SK-N-SH (cell line): ENCODE measurements at regions not wholly inside any gene's neighbourhood (a gene's known extent, or its start where the extent isn't known, plus 50 kb on each side); places are given as distances from the start of the nearest gene placed in this dataset.

ENCODE experiments used
- CTCF ChIA-PET: fragments of 300-600, 350-600 bp; formaldehyde crosslinking; extraction: SDS; loops from one replicate; lab custom pipeline; 2021; lab: Yijun Ruan, JAX
- POLR2A ChIA-PET: fragments of 350-600 bp; sonication (Branson Sonifier 250); formaldehyde crosslinking; extraction: SDS; loops from one replicate; lab custom pipeline; 2020; ENCODE audit warnings: antibody characterized with exemption, inconsistent platforms; lab: Yijun Ruan, JAX
- DNase-seq: peaks from one replicate; pipeline ENCODE4 v3.0.0; 2012
- H2AFZ ChIP-seq: fragments of 200-600 bp; sonication (generic); 2 replicates; pipeline ENCODE4 v1.8.1; 2016; ENCODE audit warnings: antibody characterized with exemption, mild to moderate bottlenecking, low read depth
- H3F3A ChIP-seq: fragments of 200-600 bp; sonication (generic); replicated peaks from 2 replicates; pipeline ENCODE3; 2016; ENCODE audit warnings: antibody characterized with exemption, mild to moderate bottlenecking; ENCODE audit not compliant: insufficient read depth
- H3K27ac ChIP-seq, 2 experiments: fragments of 200-500 bp in 1 of 2; fragments of 200-600 bp in 1 of 2; sonication (Bioruptor generic) in 1 of 2; sonication (generic), shearing (Covaris generic) in 1 of 2; 2 replicates each; pipeline versions ENCODE4 v1.5.1 to v1.6.1; 2014 to 2016; ENCODE audit warnings: low read depth in 2 of 2, inconsistent platforms in 1 of 2, low read length in 1 of 2, mild to moderate bottlenecking in 1 of 2, mixed read lengths in 1 of 2
- H3K27me3 ChIP-seq: fragments of 200-600 bp; sonication (generic), shearing (Covaris generic); 2 replicates; pipeline ENCODE4 v1.6.1; 2016; ENCODE audit warnings: mixed run types; ENCODE audit not compliant: insufficient read depth
- H3K36me3 ChIP-seq, 2 experiments: fragments of 200-500 bp in 1 of 2; fragments of 200-600 bp in 1 of 2; sonication (Bioruptor generic) in 1 of 2; sonication (generic) in 1 of 2; replicated peaks in 1 of 2; 2 replicates each; pipeline versions ENCODE3 to v1.5.1; 2014 to 2016; ENCODE audit warnings: low read length in 1 of 2, mild to moderate bottlenecking in 1 of 2; ENCODE audit not compliant: insufficient read depth in 2 of 2, control insufficient read depth in 1 of 2
- H3K4me1 ChIP-seq, 2 experiments: fragments of 200-500 bp in 1 of 2; fragments of 200-600 bp in 1 of 2; sonication (Bioruptor generic) in 1 of 2; sonication (generic), shearing (Covaris generic) in 1 of 2; 2 replicates each; pipeline versions ENCODE4 v1.5.1 to v1.6.1; 2014 to 2016; ENCODE audit warnings: low read depth in 1 of 2, low read length in 1 of 2, mixed run types in 1 of 2; ENCODE audit not compliant: insufficient read depth in 2 of 2, control insufficient read depth in 1 of 2
- H3K4me2 ChIP-seq: fragments of 200-600 bp; sonication (generic), shearing (Covaris generic); 2 replicates; pipeline ENCODE4 v1.6.1; 2017; ENCODE audit warnings: mixed run types
- H3K4me3 ChIP-seq, 2 experiments: fragments of 200-500 bp in 1 of 2; fragments of 200-600 bp in 1 of 2; sonication (Bioruptor generic) in 1 of 2; sonication (generic), shearing (Covaris generic) in 1 of 2; 2 replicates each; pipeline versions ENCODE4 v1.5.1 to v1.8.1; 2014 to 2016; ENCODE audit warnings: low read depth in 2 of 2, inconsistent platforms in 1 of 2, low read length in 1 of 2, mild to moderate bottlenecking in 1 of 2, mixed read lengths in 1 of 2, moderate library complexity in 1 of 2
- H3K79me2 ChIP-seq: fragments of 200-600 bp; sonication (generic); 2 replicates; pipeline ENCODE4 v1.8.1; 2017; ENCODE audit warnings: mild to moderate bottlenecking; ENCODE audit not compliant: insufficient read depth
- H3K9ac ChIP-seq: fragments of 200-600 bp; sonication (generic); 2 replicates; pipeline ENCODE4 v1.6.1; 2017; ENCODE audit warnings: mixed run types
- H3K9me2 ChIP-seq: fragments of 200-600 bp; sonication (generic); 2 replicates; pipeline ENCODE4 v1.6.1; 2017; ENCODE audit warnings: mixed run types
- H3K9me3 ChIP-seq: fragments of 200-600 bp; sonication (generic); 2 replicates; pipeline ENCODE4 v1.6.1; 2017; ENCODE audit warnings: mixed run types, mild to moderate bottlenecking, moderate library complexity
- H4K20me1 ChIP-seq: fragments of 200-600 bp; sonication (generic); 2 replicates; pipeline ENCODE4 v1.6.1; 2017; ENCODE audit warnings: mild to moderate bottlenecking, mixed run types; ENCODE audit not compliant: insufficient read depth
- CHD2 ChIP-seq: fragments of 150-350 bp; IDR thresholded peaks from 2 replicates; pipeline ENCODE4 v1.6.1; 2018; ENCODE audit warnings: low read length; ENCODE audit not compliant: partially characterized antibody
- ELF1 ChIP-seq: IDR thresholded peaks from 2 replicates; pipeline ENCODE4 v1.4.0; 2012
- EZH2phosphoT487 ChIP-seq: fragments of 200-600 bp; sonication (generic); IDR thresholded peaks from 2 replicates; pipeline ENCODE4 v1.6.1; 2017; ENCODE audit warnings: low read depth, mixed run types, mild to moderate bottlenecking, antibody characterized with exemption, moderate library complexity, borderline replicate concordance
- FOSL2 ChIP-seq: IDR thresholded peaks from 2 replicates; pipeline ENCODE4 v1.4.0; 2012; ENCODE audit warnings: low read depth, mild to moderate bottlenecking, moderate library complexity, borderline replicate concordance
- FOXJ3 ChIP-seq: sonication (generic); formaldehyde crosslinking; IDR thresholded peaks from 2 replicates; pipeline ENCODE4 v1.5.1; 2020; ENCODE audit warnings: mild to moderate bottlenecking, missing genetic modification reagents
- GATA2 ChIP-seq: sonication (generic); formaldehyde crosslinking; IDR thresholded peaks from 2 replicates; pipeline ENCODE4 v1.5.0; 2020; ENCODE audit warnings: mild to moderate bottlenecking, missing genetic modification reagents
- MEF2A ChIP-seq: IDR thresholded peaks from 2 replicates; pipeline ENCODE4 v1.4.0; 2012; ENCODE audit warnings: low read depth, borderline replicate concordance
- MXI1 ChIP-seq: IDR thresholded peaks from 2 replicates; pipeline ENCODE4 v1.6.1; 2012; ENCODE audit warnings: mild to moderate bottlenecking, low read depth, low read length, improper control_type of control experiment
- POLR2AphosphoS5 ChIP-seq: IDR thresholded peaks from 2 replicates; pipeline ENCODE4 v1.6.1; 2012; ENCODE audit warnings: low read depth, low read length
- RFX5 ChIP-seq: IDR thresholded peaks from 2 replicates; pipeline ENCODE4 v1.6.1; 2012; ENCODE audit warnings: mild to moderate bottlenecking, improper control_type of control experiment, low read length
- SIN3A ChIP-seq: IDR thresholded peaks from 2 replicates; pipeline ENCODE4 v1.6.1; 2012; ENCODE audit warnings: low read depth, mild to moderate bottlenecking, low read length, moderate library complexity, borderline replicate concordance
- SMC3 ChIP-seq: IDR thresholded peaks from 2 replicates; pipeline ENCODE4 v1.6.1; 2012; ENCODE audit warnings: low read depth, low read length, improper control_type of control experiment
- TEAD4 ChIP-seq: IDR thresholded peaks from 2 replicates; pipeline ENCODE4 v1.4.0; 2012; ENCODE audit warnings: mild to moderate bottlenecking, borderline replicate concordance; ENCODE audit not compliant: insufficient read depth
- WGBS: methylation state at CpG from one replicate; pipeline ENCODE4 v1.1.6; 2017; ENCODE audit warnings: low lambda C conversion rate; 5-methylcytosine and 5-hydroxymethylcytosine counted together
- TF ChIP-seq, protein P1 (sequence below): IDR thresholded peaks from 2 replicates; pipeline ENCODE4; 2012
- TF ChIP-seq, protein P2 (sequence below): fragments of 150-350 bp; IDR thresholded peaks from 2 replicates; pipeline ENCODE4 v1.6.1; 2017; ENCODE audit warnings: antibody characterized with exemption, low read length, low read depth, borderline replicate concordance
- TF ChIP-seq, protein P3 (sequence below): IDR thresholded peaks from 2 replicates; pipeline ENCODE4 v1.4.0; 2012; ENCODE audit warnings: low read depth, borderline replicate concordance
- TF ChIP-seq, protein P4 (sequence below): IDR thresholded peaks from 2 replicates; pipeline ENCODE4 v1.4.0; 2012; ENCODE audit warnings: low read depth, borderline replicate concordance

DNA sequence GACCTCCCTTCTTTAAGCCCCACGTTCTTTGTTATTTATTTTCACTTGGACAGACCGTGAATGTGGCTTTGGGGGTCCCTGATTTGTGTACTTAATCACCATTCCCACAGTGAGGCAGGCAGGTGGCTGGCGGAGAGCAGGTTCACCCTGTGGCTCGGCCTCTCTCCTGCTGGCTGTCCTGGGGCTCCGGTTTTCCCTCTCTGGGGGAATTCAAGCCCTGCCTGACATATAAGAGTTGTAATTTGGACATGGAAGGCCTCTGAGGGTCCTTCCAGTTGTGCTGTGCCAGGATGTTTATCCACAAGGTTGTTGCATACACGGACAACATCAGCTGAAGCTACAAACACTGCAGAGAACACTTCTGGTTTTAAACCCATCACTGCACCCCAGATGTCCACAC lies 824.5 kb downstream of the TBC1D22A start (continued):
- TF ChIP-seq FOXJ3 (CRISPR knock-in tag), result no peak
- TF ChIP-seq, protein P1, sequence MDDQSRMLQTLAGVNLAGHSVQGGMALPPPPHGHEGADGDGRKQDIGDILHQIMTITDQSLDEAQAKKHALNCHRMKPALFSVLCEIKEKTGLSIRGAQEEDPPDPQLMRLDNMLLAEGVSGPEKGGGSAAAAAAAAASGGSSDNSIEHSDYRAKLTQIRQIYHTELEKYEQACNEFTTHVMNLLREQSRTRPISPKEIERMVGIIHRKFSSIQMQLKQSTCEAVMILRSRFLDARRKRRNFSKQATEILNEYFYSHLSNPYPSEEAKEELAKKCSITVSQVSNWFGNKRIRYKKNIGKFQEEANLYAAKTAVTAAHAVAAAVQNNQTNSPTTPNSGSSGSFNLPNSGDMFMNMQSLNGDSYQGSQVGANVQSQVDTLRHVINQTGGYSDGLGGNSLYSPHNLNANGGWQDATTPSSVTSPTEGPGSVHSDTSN, result no peak
- no peak for TF ChIP-seq MXI1
- TF ChIP-seq, protein P2, sequence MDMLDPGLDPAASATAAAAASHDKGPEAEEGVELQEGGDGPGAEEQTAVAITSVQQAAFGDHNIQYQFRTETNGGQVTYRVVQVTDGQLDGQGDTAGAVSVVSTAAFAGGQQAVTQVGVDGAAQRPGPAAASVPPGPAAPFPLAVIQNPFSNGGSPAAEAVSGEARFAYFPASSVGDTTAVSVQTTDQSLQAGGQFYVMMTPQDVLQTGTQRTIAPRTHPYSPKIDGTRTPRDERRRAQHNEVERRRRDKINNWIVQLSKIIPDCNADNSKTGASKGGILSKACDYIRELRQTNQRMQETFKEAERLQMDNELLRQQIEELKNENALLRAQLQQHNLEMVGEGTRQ, result no peak
- no peak for TF ChIP-seq EZH2phosphoT487
- TF ChIP-seq, protein P3, sequence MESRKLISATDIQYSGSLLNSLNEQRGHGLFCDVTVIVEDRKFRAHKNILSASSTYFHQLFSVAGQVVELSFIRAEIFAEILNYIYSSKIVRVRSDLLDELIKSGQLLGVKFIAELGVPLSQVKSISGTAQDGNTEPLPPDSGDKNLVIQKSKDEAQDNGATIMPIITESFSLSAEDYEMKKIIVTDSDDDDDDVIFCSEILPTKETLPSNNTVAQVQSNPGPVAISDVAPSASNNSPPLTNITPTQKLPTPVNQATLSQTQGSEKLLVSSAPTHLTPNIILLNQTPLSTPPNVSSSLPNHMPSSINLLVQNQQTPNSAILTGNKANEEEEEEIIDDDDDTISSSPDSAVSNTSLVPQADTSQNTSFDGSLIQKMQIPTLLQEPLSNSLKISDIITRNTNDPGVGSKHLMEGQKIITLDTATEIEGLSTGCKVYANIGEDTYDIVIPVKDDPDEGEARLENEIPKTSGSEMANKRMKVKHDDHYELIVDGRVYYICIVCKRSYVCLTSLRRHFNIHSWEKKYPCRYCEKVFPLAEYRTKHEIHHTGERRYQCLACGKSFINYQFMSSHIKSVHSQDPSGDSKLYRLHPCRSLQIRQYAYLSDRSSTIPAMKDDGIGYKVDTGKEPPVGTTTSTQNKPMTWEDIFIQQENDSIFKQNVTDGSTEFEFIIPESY, result no peak
- TF ChIP-seq FOSL2, result no peak
- no peak for TF ChIP-seq RFX5
- TF ChIP-seq POLR2AphosphoS5, result no peak

DNA sequence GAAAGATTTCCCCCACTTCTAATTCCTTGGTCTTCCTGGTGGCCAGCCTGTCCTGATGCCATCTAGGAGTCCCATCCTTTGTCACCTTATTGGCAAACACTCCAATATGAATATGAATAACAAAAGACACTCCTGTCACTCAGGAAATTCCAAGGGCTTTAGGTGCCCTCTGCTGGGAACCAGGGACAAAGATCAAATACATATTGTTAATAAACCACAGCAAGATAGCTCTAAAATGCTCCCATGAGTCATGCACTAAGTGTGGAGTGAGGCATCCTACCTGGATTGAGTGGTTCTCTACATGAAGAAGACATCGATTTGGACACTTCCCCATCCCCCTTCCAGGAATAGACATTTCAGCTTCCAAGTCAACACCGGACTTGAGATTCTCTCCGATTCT lies 823.6 kb downstream of the TBC1D22A start:
- WGBS, result 6% methylated on average over 3 of the region's 3 CpGs
- no peak overlapping the region for H3K4me3 ChIP-seq
- no peak overlapping the region for H3K9ac ChIP-seq
- ChIA-PET POLR2A (no interaction called here), CTCF (no interaction called here)
- no peaks in the 10 kb centered on the region for H3K79me2 ChIP-seq
- no peaks in the 10 kb centered on the region for H3F3A ChIP-seq
- no peak overlapping the region for H2AFZ ChIP-seq
- TF ChIP-seq ELF1 (no peak), SIN3A (no peak), GATA2 (CRISPR knock-in tag) (no peak), CHD2 (no peak), TEAD4 (no peak), SMC3 (no peak), MEF2A (no peak), MXI1 (no peak)
- TF ChIP-seq, protein P4, sequence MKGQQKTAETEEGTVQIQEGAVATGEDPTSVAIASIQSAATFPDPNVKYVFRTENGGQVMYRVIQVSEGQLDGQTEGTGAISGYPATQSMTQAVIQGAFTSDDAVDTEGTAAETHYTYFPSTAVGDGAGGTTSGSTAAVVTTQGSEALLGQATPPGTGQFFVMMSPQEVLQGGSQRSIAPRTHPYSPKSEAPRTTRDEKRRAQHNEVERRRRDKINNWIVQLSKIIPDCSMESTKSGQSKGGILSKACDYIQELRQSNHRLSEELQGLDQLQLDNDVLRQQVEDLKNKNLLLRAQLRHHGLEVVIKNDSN, result no peak
- H3K36me3 ChIP-seq, result no peaks in the 10 kb centered on the region
- H3K4me1 ChIP-seq, result no peaks in the 10 kb centered on the region
- H4K20me1 ChIP-seq, result no peaks in the 10 kb centered on the region
- no peaks in the 10 kb centered on the region for H3K9me2 ChIP-seq
- no peak overlapping the region for H3K4me2 ChIP-seq
- no peak for DNase-seq
- H3K27me3 ChIP-seq, result no peaks in the 10 kb centered on the region
- H3K9me3 ChIP-seq, result peaks cover 9% of the 10 kb centered on the region
- H3K27ac ChIP-seq, result no peak overlapping the region
